ENCODE measurements at regions not wholly inside any gene's neighbourhood (a gene's known extent, or its start where the extent isn't known, plus 50 kb on each side); places are given as distances from the start of the nearest gene placed in this dataset.

- TF ChIP-seq EZH2 (IDR thresholded peaks at IDR 0.05; ENCODE audit: low read length, missing control alignments) (no peak), CTCF (conservative IDR thresholded peaks at IDR 0.05 in 1 of 2, IDR thresholded peaks at IDR 0.05 in 1 of 2; ENCODE audit: low read depth in 1 of 2, low read length in 2 of 2) (no peak)
- no peak overlapping the region for H3K4me2 ChIP-seq (ENCODE audit: extremely low read depth, insufficient read depth, low read length)
- H3K27ac ChIP-seq (ENCODE audit: insufficient read depth, low read length): no peak overlapping the region
- no peaks in the 10 kb centered on the region for H3K4me1 ChIP-seq (ENCODE audit: control insufficient read depth, extremely low read depth, insufficient read depth, low read length)
- H3K9me3 ChIP-seq (ENCODE audit: control insufficient read depth, insufficient read depth, low read depth, low read length): no peaks in the 10 kb centered on the region
- H3K36me3 ChIP-seq (ENCODE audit: control insufficient read depth, insufficient read depth, low read length): no peaks in the 10 kb centered on the region
- no peak overlapping the region for H2AFZ ChIP-seq (ENCODE audit: low read length)
- no peaks in the 10 kb centered on the region for H3K27me3 ChIP-seq (ENCODE audit: control insufficient read depth, insufficient read depth, low read length)
- H3K9ac ChIP-seq (ENCODE audit: insufficient read depth, low read length): no peak overlapping the region
- H4K20me1 ChIP-seq (ENCODE audit: control insufficient read depth, extremely low read depth, insufficient read depth, low read length): no peaks in the 10 kb centered on the region
- no peak overlapping the region for H3K4me3 ChIP-seq (replicated peaks in 1 of 4; ENCODE audit: control extremely low read depth in 1 of 4, insufficient read depth in 1 of 4, low read depth in 3 of 4, low read length in 4 of 4)
- no peak for DNase-seq (ENCODE audit: low read depth in 2 of 2)
- no peaks in the 10 kb centered on the region for H3K79me2 ChIP-seq (ENCODE audit: control insufficient read depth, insufficient read depth, low read length)
These were observed 156.9 kb upstream of the CES5A start for GRCh38 chr16:56032072-56032471.

GRCh38 chr16:56029026-56029425, 153.9 kb upstream of the CES5A start:
- Histone ChIP-seq H3K9ac (ENCODE audit: insufficient read depth, low read length) (no peak overlapping the region), H3K27ac (ENCODE audit: insufficient read depth, low read length) (no peak overlapping the region), H3K9me3 (ENCODE audit: control insufficient read depth, insufficient read depth, low read depth, low read length) (no peaks in the 10 kb centered on the region), H3K36me3 (ENCODE audit: control insufficient read depth, insufficient read depth, low read length) (no peaks in the 10 kb centered on the region), H3K4me2 (ENCODE audit: extremely low read depth, insufficient read depth, low read length) (no peak overlapping the region), H3K27me3 (ENCODE audit: control insufficient read depth, insufficient read depth, low read length) (no peaks in the 10 kb centered on the region), H4K20me1 (ENCODE audit: control insufficient read depth, extremely low read depth, insufficient read depth, low read length) (no peaks in the 10 kb centered on the region), H2AFZ (ENCODE audit: low read length) (no peak overlapping the region), H3K79me2 (ENCODE audit: control insufficient read depth, insufficient read depth, low read length) (no peaks in the 10 kb centered on the region), H3K4me1 (ENCODE audit: control insufficient read depth, extremely low read depth, insufficient read depth, low read length) (no peaks in the 10 kb centered on the region), H3K4me3 (replicated peaks in 1 of 4; ENCODE audit: control extremely low read depth in 1 of 4, insufficient read depth in 1 of 4, low read depth in 3 of 4, low read length in 4 of 4) (no peak overlapping the region)
- TF ChIP-seq CTCF (conservative IDR thresholded peaks at IDR 0.05 in 1 of 2, IDR thresholded peaks at IDR 0.05 in 1 of 2; ENCODE audit: low read depth in 1 of 2, low read length in 2 of 2) (no peak), EZH2 (IDR thresholded peaks at IDR 0.05; ENCODE audit: low read length, missing control alignments) (no peak)
- no peak for DNase-seq (ENCODE audit: low read depth in 2 of 2)

- Histone ChIP-seq H4K20me1 (ENCODE audit: control insufficient read depth, extremely low read depth, insufficient read depth, low read length) (no peaks in the 10 kb centered on the region), H3K9me3 (ENCODE audit: control insufficient read depth, insufficient read depth, low read depth, low read length) (no peaks in the 10 kb centered on the region), H2AFZ (ENCODE audit: low read length) (no peak overlapping the region), H3K4me2 (ENCODE audit: extremely low read depth, insufficient read depth, low read length) (no peak overlapping the region), H3K79me2 (ENCODE audit: control insufficient read depth, insufficient read depth, low read length) (no peaks in the 10 kb centered on the region), H3K4me3 (replicated peaks in 1 of 4; ENCODE audit: control extremely low read depth in 1 of 4, insufficient read depth in 1 of 4, low read depth in 3 of 4, low read length in 4 of 4) (no peak overlapping the region), H3K36me3 (ENCODE audit: control insufficient read depth, insufficient read depth, low read length) (no peaks in the 10 kb centered on the region), H3K27ac (ENCODE audit: insufficient read depth, low read length) (no peak overlapping the region), H3K9ac (ENCODE audit: insufficient read depth, low read length) (no peak overlapping the region), H3K4me1 (ENCODE audit: control insufficient read depth, extremely low read depth, insufficient read depth, low read length) (no peaks in the 10 kb centered on the region), H3K27me3 (ENCODE audit: control insufficient read depth, insufficient read depth, low read length) (no peaks in the 10 kb centered on the region)
- DNase-seq (ENCODE audit: low read depth in 2 of 2): no peak
- TF ChIP-seq EZH2 (IDR thresholded peaks at IDR 0.05; ENCODE audit: low read length, missing control alignments): no peak
- no peak for TF ChIP-seq CTCF (conservative IDR thresholded peaks at IDR 0.05 in 1 of 2, IDR thresholded peaks at IDR 0.05 in 1 of 2; ENCODE audit: low read depth in 1 of 2, low read length in 2 of 2)
These were observed 147.6 kb upstream of the CES5A start for GRCh38 chr16:56022818-56023217.
